ENCODE measurements at regions not wholly inside any gene's neighbourhood (a gene's known extent, or its start where the extent isn't known, plus 50 kb on each side); places are given as distances from the start of the nearest gene placed in this dataset.

GRCh38 chr4:128720270-128720669, 89.2 kb upstream of the JADE1 start:
- ChIA-PET CTCF (no interaction called here), POLR2A (no interaction called here)
- intact Hi-C loops (cut with micrococcal nuclease; ENCODE audit: unreplicated experiment) = no loop called here
- DNase-seq (ENCODE audit: low read depth, low spot score) (no peak), ATAC-seq (no peak)
- in situ Hi-C loops (cut with HindIII; ENCODE audit: low pct_unique_long_range_greater_than_20kb, low sequenced_read_pairs) = no loop called here
- no TSS peak for BruUV-seq (replicated peaks)
- no peak for TF ChIP-seq TCF7L2 (IDR thresholded peaks at IDR 0.05; ENCODE audit: low read depth, low read length)
- TF ChIP-seq REST (IDR thresholded peaks at IDR 0.05; ENCODE audit: insufficient read depth in 1 of 2, low read depth in 2 of 2, low read length in 1 of 2) = no peak
- no peak for TF ChIP-seq POLR2AphosphoS5 (IDR thresholded peaks at IDR 0.05; ENCODE audit: low read depth, low read length)
- no peak for TF ChIP-seq CTCF (IDR thresholded peaks at IDR 0.05)
- no peak for TF ChIP-seq SIN3A (IDR thresholded peaks at IDR 0.05; ENCODE audit: borderline replicate concordance, insufficient read depth, low read depth, low read length)
- no peak overlapping the region for H3K4me3 ChIP-seq (ENCODE audit: low read depth in 2 of 2, low read length in 2 of 2)
- H3K36me3 ChIP-seq (ENCODE audit: control insufficient read depth, insufficient read depth, low read length) = no peaks in the 10 kb centered on the region
- H3K27me3 ChIP-seq (ENCODE audit: control insufficient read depth, insufficient read depth, low read length) = no peaks in the 10 kb centered on the region
- H3K4me1 ChIP-seq (ENCODE audit: control insufficient read depth, insufficient read depth, low read length) = no peaks in the 10 kb centered on the region
- no peak overlapping the region for H3K27ac ChIP-seq (ENCODE audit: low read length)
- no peaks in the 10 kb centered on the region for H3K9me3 ChIP-seq (ENCODE audit: control insufficient read depth, insufficient read depth, low read depth, low read length)

GRCh38 chr4:128718768-128719167, 90.7 kb upstream of the JADE1 start:
- no peaks in the 10 kb centered on the region for H3K27me3 ChIP-seq (ENCODE audit: control insufficient read depth, insufficient read depth, low read length)
- ATAC-seq (no peak), DNase-seq (ENCODE audit: low read depth, low spot score) (no peak)
- intact Hi-C loops (cut with micrococcal nuclease; ENCODE audit: unreplicated experiment) (no loop called here), in situ Hi-C loops (cut with HindIII; ENCODE audit: low pct_unique_long_range_greater_than_20kb, low sequenced_read_pairs) (no loop called here)
- H3K36me3 ChIP-seq (ENCODE audit: control insufficient read depth, insufficient read depth, low read length) = no peaks in the 10 kb centered on the region
- ChIA-PET CTCF (no interaction called here), POLR2A (no interaction called here)
- H3K4me3 ChIP-seq (ENCODE audit: low read depth in 2 of 2, low read length in 2 of 2) = no peak overlapping the region
- no peaks in the 10 kb centered on the region for H3K9me3 ChIP-seq (ENCODE audit: control insufficient read depth, insufficient read depth, low read depth, low read length)
- TF ChIP-seq TCF7L2 (IDR thresholded peaks at IDR 0.05; ENCODE audit: low read depth, low read length) (no peak), POLR2AphosphoS5 (IDR thresholded peaks at IDR 0.05; ENCODE audit: low read depth, low read length) (no peak), REST (IDR thresholded peaks at IDR 0.05; ENCODE audit: insufficient read depth in 1 of 2, low read depth in 2 of 2, low read length in 1 of 2) (no peak), SIN3A (IDR thresholded peaks at IDR 0.05; ENCODE audit: borderline replicate concordance, insufficient read depth, low read depth, low read length) (no peak), CTCF (IDR thresholded peaks at IDR 0.05) (no peak)
- no peaks in the 10 kb centered on the region for H3K4me1 ChIP-seq (ENCODE audit: control insufficient read depth, insufficient read depth, low read length)
- H3K27ac ChIP-seq (ENCODE audit: low read length) = no peak overlapping the region
- no TSS peak for BruUV-seq (replicated peaks)
